ENCODE measurements at regions not wholly inside any gene's neighbourhood (a gene's known extent, or its start where the extent isn't known, plus 50 kb on each side); places are given as distances from the start of the nearest gene placed in this dataset.

DNA sequence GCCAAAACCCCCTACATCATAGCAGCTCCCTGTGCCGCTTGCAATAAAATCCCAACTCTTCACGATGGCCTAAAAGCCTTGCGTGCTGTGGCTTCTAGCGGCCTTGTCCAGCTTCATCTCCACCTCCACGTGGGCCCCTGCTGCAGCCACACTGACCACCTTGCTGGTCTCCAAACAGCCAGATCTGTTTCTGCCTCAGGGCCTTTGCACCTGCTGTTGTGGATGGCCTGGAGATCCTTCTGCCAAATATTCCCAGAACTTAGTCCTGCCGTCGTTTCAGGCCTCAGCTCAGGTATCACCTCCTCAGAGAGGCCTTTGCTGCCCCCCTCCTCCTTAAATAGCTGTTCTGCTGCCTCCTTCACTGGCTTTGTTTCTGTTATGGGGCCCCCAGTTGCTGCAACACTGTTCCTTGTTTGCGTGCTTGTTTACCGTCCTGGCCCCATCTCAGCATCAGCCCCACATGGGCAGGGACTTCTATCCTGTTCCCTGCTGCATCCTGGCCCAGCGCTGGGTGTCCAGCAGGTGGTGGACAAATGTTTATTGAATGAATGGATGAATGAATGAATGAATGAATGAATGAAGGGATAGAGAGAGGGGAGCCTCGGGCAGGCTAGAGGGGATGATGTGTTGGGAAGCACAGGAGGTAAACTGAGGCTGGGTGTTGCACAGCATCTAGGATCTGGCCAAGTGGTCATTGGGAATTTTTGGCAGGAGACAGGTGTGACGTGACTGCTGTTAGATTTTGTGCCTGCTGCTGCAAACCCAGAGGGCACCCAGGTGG is 171.0 kb upstream of the GSE1 start:
- no peaks in the 10 kb centered on the region for H3K36me3 ChIP-seq
- H3K27ac ChIP-seq: no peak overlapping the region
- in situ Hi-C loops (cut with MboI; ENCODE audit: low pct_ligation_motif_present in 1 of 4, low pct_unique_long_range_greater_than_20kb in 1 of 4, low sequenced_read_pairs in 3 of 4): loop anchor here in 2 of 4 donors (25.0 kb wide), 1 partner anchor 170 kb away; the partner anchor contains the start of gene GSE1 (in 2 of the 2)
- no peak overlapping the region for H3K4me3 ChIP-seq
- DNase-seq: no peak
- WGBS, 2 donors (ENCODE audit: low coverage in 1 of 2): 79 to 94% methylated on average over 5 to 12 of the region's 12 CpGs
- no peaks in the 10 kb centered on the region for H3K9me3 ChIP-seq
- H3K4me1 ChIP-seq: peaks cover 21 to 46% (median 43%) of the 10 kb centered on the region in 4 donors
- intact Hi-C loops (cut with DNase I; ENCODE audit: low total_unique reads): no loop called here
- no peak for TF ChIP-seq POLR2A (IDR thresholded peaks at IDR 0.05)
- TF ChIP-seq POLR2AphosphoS5 (IDR thresholded peaks at IDR 0.05): no peak
- TF ChIP-seq EP300 (IDR thresholded peaks at IDR 0.05; ENCODE audit: low read depth): no peak
- TF ChIP-seq, protein P1, sequence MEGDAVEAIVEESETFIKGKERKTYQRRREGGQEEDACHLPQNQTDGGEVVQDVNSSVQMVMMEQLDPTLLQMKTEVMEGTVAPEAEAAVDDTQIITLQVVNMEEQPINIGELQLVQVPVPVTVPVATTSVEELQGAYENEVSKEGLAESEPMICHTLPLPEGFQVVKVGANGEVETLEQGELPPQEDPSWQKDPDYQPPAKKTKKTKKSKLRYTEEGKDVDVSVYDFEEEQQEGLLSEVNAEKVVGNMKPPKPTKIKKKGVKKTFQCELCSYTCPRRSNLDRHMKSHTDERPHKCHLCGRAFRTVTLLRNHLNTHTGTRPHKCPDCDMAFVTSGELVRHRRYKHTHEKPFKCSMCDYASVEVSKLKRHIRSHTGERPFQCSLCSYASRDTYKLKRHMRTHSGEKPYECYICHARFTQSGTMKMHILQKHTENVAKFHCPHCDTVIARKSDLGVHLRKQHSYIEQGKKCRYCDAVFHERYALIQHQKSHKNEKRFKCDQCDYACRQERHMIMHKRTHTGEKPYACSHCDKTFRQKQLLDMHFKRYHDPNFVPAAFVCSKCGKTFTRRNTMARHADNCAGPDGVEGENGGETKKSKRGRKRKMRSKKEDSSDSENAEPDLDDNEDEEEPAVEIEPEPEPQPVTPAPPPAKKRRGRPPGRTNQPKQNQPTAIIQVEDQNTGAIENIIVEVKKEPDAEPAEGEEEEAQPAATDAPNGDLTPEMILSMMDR (IDR thresholded peaks at IDR 0.05): no peak
- H3K27me3 ChIP-seq: no peaks in the 10 kb centered on the region

DNA sequence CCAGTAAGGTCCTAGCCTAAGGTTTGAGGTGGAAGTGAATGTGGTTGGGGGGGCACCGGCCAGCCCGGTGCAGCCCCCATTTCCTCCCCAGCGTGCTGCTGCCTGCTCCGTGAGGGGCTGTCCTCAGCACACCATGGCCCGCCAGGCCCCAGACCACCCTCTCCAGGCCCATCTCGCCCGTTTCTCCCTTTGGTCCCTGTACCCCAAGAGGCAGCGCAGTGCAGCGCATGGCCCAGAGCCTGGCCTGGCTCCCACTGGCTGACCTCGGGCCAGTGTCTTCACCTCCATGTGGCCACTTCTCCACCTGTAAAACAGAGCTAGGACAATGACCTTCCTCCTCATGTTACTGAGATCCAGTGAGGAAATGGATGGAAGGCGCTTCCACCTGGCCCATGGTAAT is 170.0 kb upstream of the GSE1 start:
- Histone ChIP-seq H3K4me3 (no peak overlapping the region), H3K4me1 (peaks cover 15 to 41% (median 38%) of the 10 kb centered on the region in 4 donors), H3K27ac (no peak overlapping the region), H3K9me3 (no peaks in the 10 kb centered on the region), H3K27me3 (no peaks in the 10 kb centered on the region), H3K36me3 (no peaks in the 10 kb centered on the region)
- in situ Hi-C loops (cut with MboI; ENCODE audit: low pct_ligation_motif_present in 1 of 4, low pct_unique_long_range_greater_than_20kb in 1 of 4, low sequenced_read_pairs in 3 of 4) (loop anchor here in 2 of 4 donors (25.0 kb wide), 1 partner anchor 169 kb away; the partner anchor contains the start of gene GSE1 (in 2 of the 2)), intact Hi-C loops (cut with DNase I; ENCODE audit: low total_unique reads) (no loop called here)
- no peak for DNase-seq
- TF ChIP-seq EP300 (IDR thresholded peaks at IDR 0.05; ENCODE audit: low read depth) (no peak), POLR2AphosphoS5 (IDR thresholded peaks at IDR 0.05) (no peak), POLR2A (IDR thresholded peaks at IDR 0.05) (no peak)
- TF ChIP-seq, protein P1 (IDR thresholded peaks at IDR 0.05): no peak
- WGBS, 2 donors (ENCODE audit: low coverage in 1 of 2): 60 to 88% methylated on average over 4 to 11 of the region's 11 CpGs

- in situ Hi-C loops (cut with MboI; ENCODE audit: low pct_ligation_motif_present in 1 of 4, low pct_unique_long_range_greater_than_20kb in 1 of 4, low sequenced_read_pairs in 3 of 4): loop anchor here in 2 of 4 donors (25.0 kb wide), 1 partner anchor 169 kb away; the partner anchor contains the start of gene GSE1 (in 2 of the 2)
- H3K4me1 ChIP-seq: peaks cover 19 to 41% (median 40%) of the 10 kb centered on the region in 4 donors
- H3K9me3 ChIP-seq: no peaks in the 10 kb centered on the region
These were observed 169.6 kb upstream of the GSE1 start for GRCh38 chr16:85443531-85443930.

More at GRCh38 chr16:85443531-85443930, 169.6 kb upstream of the GSE1 start:
- no peaks in the 10 kb centered on the region for H3K36me3 ChIP-seq
- H3K4me3 ChIP-seq: no peak overlapping the region
- WGBS, 2 donors (ENCODE audit: low coverage in 1 of 2): 83 to 91% methylated on average over 4 to 15 of the region's 15 CpGs
- H3K27me3 ChIP-seq: no peaks in the 10 kb centered on the region
- intact Hi-C loops (cut with DNase I; ENCODE audit: low total_unique reads): no loop called here
- TF ChIP-seq EP300 (IDR thresholded peaks at IDR 0.05; ENCODE audit: low read depth) (no peak), POLR2A (IDR thresholded peaks at IDR 0.05) (no peak), POLR2AphosphoS5 (IDR thresholded peaks at IDR 0.05) (no peak)
- TF ChIP-seq, protein P1 (IDR thresholded peaks at IDR 0.05): no peak
- DNase-seq: no peak
- H3K27ac ChIP-seq: no peak overlapping the region
